ENCODE measurements at regions not wholly inside any gene's neighbourhood (a gene's known extent, or its start where the extent isn't known, plus 50 kb on each side); places are given as distances from the start of the nearest gene placed in this dataset.
"Not testable (repeated sequence)": the region's sequence is repeated elsewhere in the genome, so short reads cannot be mapped to it uniquely, and the experiment has no call there.

- not testable (repeated sequence) for DNase-seq
Observed at GRCh38 chr5:14922952-14923351, 51.4 kb upstream of the ANKH start.

DNA sequence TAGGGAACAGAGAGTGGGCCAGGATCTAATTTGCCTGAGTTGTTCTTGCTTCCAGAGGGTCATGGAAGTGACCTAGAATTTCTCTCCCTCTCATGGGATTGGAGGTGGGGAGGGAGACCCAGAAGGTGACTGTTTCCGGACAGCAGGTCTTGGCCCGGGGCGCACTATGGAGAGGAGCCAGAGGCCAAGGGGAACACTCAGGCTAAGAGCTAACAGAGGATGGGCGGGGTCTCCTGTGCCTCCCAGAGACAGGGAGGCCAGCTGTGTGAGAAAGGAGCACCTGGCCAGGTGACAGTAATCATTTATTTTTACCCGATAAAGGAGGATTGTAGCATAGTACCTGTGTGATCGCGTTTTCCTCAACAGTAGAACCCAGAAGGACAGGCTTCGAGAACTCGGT lies 50.9 kb upstream of the ANKH start:
- no peak for DNase-seq

Data from COR-L47 (cell line).